H9 (cell line): ENCODE measurements at regions not wholly inside any gene's neighbourhood (a gene's known extent, or its start where the extent isn't known, plus 50 kb on each side); places are given as distances from the start of the nearest gene placed in this dataset.

Source experiments
- DNase-seq: peaks from one replicate; pipeline ENCODE4 v3.0.0-alpha.2; 2017
- H2AFZ ChIP-seq: one replicate; pipeline ENCODE4 v1.6.1; 2013; ENCODE audit warnings: mild to moderate bottlenecking, low read length, control low read depth, moderate library complexity
- H2AK5ac ChIP-seq: 2 replicates; pipeline ENCODE4 v1.6.1; 2013; ENCODE audit warnings: low read length, control low read depth, mixed read lengths; ENCODE audit not compliant: insufficient read length
- H2BK120ac ChIP-seq: one replicate; pipeline ENCODE4 v1.6.1; 2013; ENCODE audit warnings: low read depth, mild to moderate bottlenecking, low read length, control low read depth, inconsistent platforms; ENCODE audit not compliant: poor library complexity, severe bottlenecking
- H2BK12ac ChIP-seq: 2 replicates; pipeline ENCODE4 v1.6.1; 2013; ENCODE audit warnings: low read length, control low read depth, mixed read lengths, low read depth; ENCODE audit not compliant: insufficient read length
- H2BK15ac ChIP-seq: 2 replicates; pipeline ENCODE4 v1.6.1; 2013; ENCODE audit warnings: low read depth, low read length, control low read depth
- H2BK20ac ChIP-seq: one replicate; pipeline ENCODE4 v1.6.1; 2013; ENCODE audit warnings: low read depth, mild to moderate bottlenecking, low read length, control low read depth, inconsistent platforms; ENCODE audit not compliant: poor library complexity, severe bottlenecking
- H2BK5ac ChIP-seq: 2 replicates; pipeline ENCODE4 v1.6.1; 2013; ENCODE audit warnings: low read length, control low read depth, mixed read lengths; ENCODE audit not compliant: insufficient read length
- H3K14ac ChIP-seq: 2 replicates; pipeline ENCODE4 v1.6.1; 2013; ENCODE audit warnings: low read length, control low read depth; ENCODE audit not compliant: insufficient read depth
- H3K18ac ChIP-seq: 2 replicates; pipeline ENCODE4 v1.6.1; 2013; ENCODE audit warnings: low read depth, mild to moderate bottlenecking, mixed read lengths, low read length, control low read depth; ENCODE audit not compliant: insufficient read length
- H3K23ac ChIP-seq: 2 replicates; pipeline ENCODE4 v1.6.1; 2013; ENCODE audit warnings: low read length, control low read depth, mixed read lengths, low read depth; ENCODE audit not compliant: insufficient read length
- H3K23me2 ChIP-seq: 2 replicates; pipeline ENCODE4 v1.6.1; 2013; ENCODE audit warnings: low read depth, mild to moderate bottlenecking, mixed read lengths, low read length, control low read depth; ENCODE audit not compliant: insufficient read length, poor library complexity, severe bottlenecking
- H3K27ac ChIP-seq: 2 replicates; pipeline ENCODE4 v1.5.1; 2013; ENCODE audit warnings: low read length, control low read depth, mixed read lengths, low read depth; ENCODE audit not compliant: insufficient read length
- H3K27me3 ChIP-seq: 2 replicates; pipeline ENCODE4 v1.6.1; 2013; ENCODE audit warnings: low read length, control low read depth, inconsistent platforms; ENCODE audit not compliant: insufficient read depth
- H3K4ac ChIP-seq: 2 replicates; pipeline ENCODE4 v1.6.1; 2013; ENCODE audit warnings: low read depth, mild to moderate bottlenecking, control low read depth, inconsistent platforms, low read length, moderate library complexity
- H3K4me1 ChIP-seq: 2 replicates; pipeline ENCODE4 v1.6.1; 2013; ENCODE audit warnings: low read length, control low read depth, inconsistent platforms; ENCODE audit not compliant: insufficient read depth
- H3K4me2 ChIP-seq: 2 replicates; pipeline ENCODE4 v1.6.1; 2013; ENCODE audit warnings: low read length, control low read depth, mixed read lengths; ENCODE audit not compliant: insufficient read length, insufficient read depth
- H3K56ac ChIP-seq: 2 replicates; pipeline ENCODE4 v1.6.1; 2013; ENCODE audit warnings: low read depth, mild to moderate bottlenecking, mixed read lengths, low read length, control low read depth; ENCODE audit not compliant: insufficient read length
- H3K79me1 ChIP-seq: 2 replicates; pipeline ENCODE4 v1.6.1; 2013; ENCODE audit warnings: low read depth, mild to moderate bottlenecking, moderate library complexity, low read length, control low read depth, inconsistent platforms; ENCODE audit not compliant: insufficient read depth, poor library complexity, severe bottlenecking
- H3K79me2 ChIP-seq: 2 replicates; pipeline ENCODE4 v1.6.1; 2013; ENCODE audit warnings: low read length, control low read depth, inconsistent platforms; ENCODE audit not compliant: insufficient read depth
- H3K9ac ChIP-seq: 2 replicates; pipeline ENCODE4 v1.6.1; 2013; ENCODE audit warnings: low read length, control low read depth, mixed read lengths; ENCODE audit not compliant: insufficient read length; ENCODE audit errors: extremely low read depth
- H3K9me3 ChIP-seq: one replicate; pipeline ENCODE4 v1.6.1; 2013; ENCODE audit warnings: low read depth, low read length, inconsistent platforms; ENCODE audit not compliant: control insufficient read depth
- H3T11ph ChIP-seq: one replicate; pipeline ENCODE4 v1.6.1; 2013; ENCODE audit warnings: mild to moderate bottlenecking, low read length, control low read depth, inconsistent platforms
- H4K20me1 ChIP-seq: one replicate; pipeline ENCODE4 v1.6.1; 2013; ENCODE audit not compliant: control insufficient read depth, insufficient read length, insufficient read depth
- H4K5ac ChIP-seq: 2 replicates; pipeline ENCODE4 v1.6.1; 2013; ENCODE audit warnings: low read depth, mild to moderate bottlenecking, mixed read lengths, low read length, control low read depth; ENCODE audit not compliant: insufficient read length
- H4K8ac ChIP-seq: replicated peaks from 2 replicates; pipeline ENCODE4 v1.6.1; 2013; ENCODE audit warnings: low read length, control low read depth, mixed read lengths, low read depth; ENCODE audit not compliant: insufficient read length
- H4K91ac ChIP-seq: 2 replicates; pipeline ENCODE4 v1.6.1; 2013; ENCODE audit warnings: low read depth, mild to moderate bottlenecking, moderate library complexity, mixed read lengths, low read length, control low read depth; ENCODE audit not compliant: insufficient read length
- H3K27ac Mint-ChIP-seq, 3 experiments: 2 replicates in 2 of 3; 3 replicates in 1 of 3; pipeline ENCODE4 v1.8.0; 2020 to 2021; ENCODE audit warnings: mixed read lengths in 3 of 3, mild to moderate bottlenecking in 1 of 3, moderate library complexity in 1 of 3
- H3K27me3 Mint-ChIP-seq: 2 replicates; pipeline ENCODE4 v1.8.0; 2021; ENCODE audit warnings: low read depth, mild to moderate bottlenecking, moderate library complexity, mixed read lengths
- H3K36me3 Mint-ChIP-seq, 3 experiments: 2 replicates in 2 of 3; 3 replicates in 1 of 3; pipeline ENCODE4 v1.8.0; 2020 to 2021; ENCODE audit warnings: low read depth in 3 of 3, mixed read lengths in 3 of 3; ENCODE audit not compliant: insufficient read depth in 1 of 3
- H3K4me1 Mint-ChIP-seq, 2 experiments: 2 replicates each; pipeline ENCODE4 v1.8.0; 2020; ENCODE audit warnings: mixed read lengths in 2 of 2
- H3K4me3 Mint-ChIP-seq, 2 experiments: 2 replicates in 1 of 2; 3 replicates in 1 of 2; pipeline ENCODE4 v1.8.0; 2020 to 2021; ENCODE audit warnings: mild to moderate bottlenecking in 2 of 2, mixed read lengths in 2 of 2, moderate library complexity in 1 of 2
- H3K9me3 Mint-ChIP-seq, 2 experiments: 2 replicates in 1 of 2; 3 replicates in 1 of 2; pipeline ENCODE4 v1.8.0; 2020; ENCODE audit warnings: mild to moderate bottlenecking in 2 of 2, mixed read lengths in 2 of 2, moderate library complexity in 1 of 2
- CTCF ChIP-seq: fragments of 200-600 bp; sonication (generic); conservative IDR thresholded peaks from 3 replicates; pipeline ENCODE4 v1.8.0; 2021; ENCODE audit warnings: antibody characterized with exemption, mild to moderate bottlenecking
- WGBS: extraction: QIAGEN DNeasy Blood & Tissue Kit; methylation state at CpG from one replicate; pipeline ENCODE4 v1.1.7; 2013; ENCODE audit warnings: missing lambda C conversion rate, low lambda C conversion rate, mixed read lengths; ENCODE audit not compliant: insufficient read length; ENCODE audit errors: extremely low coverage; 5-methylcytosine and 5-hydroxymethylcytosine counted together

- H3K4me1 Mint-ChIP-seq, result peaks cover 0 to 3% of the 10 kb centered on the region in 2 experiments; a peak in 3 of 4 replicates
- H3K36me3 Mint-ChIP-seq, result no peaks in the 10 kb centered on the region
- Histone ChIP-seq H2BK15ac (no peak overlapping the region), H3K27me3 (no peaks in the 10 kb centered on the region), H2BK12ac (no peak overlapping the region), H3K9ac (no peak overlapping the region), H4K5ac (no peak overlapping the region), H3K56ac (no peak overlapping the region), H4K20me1 (no peaks in the 10 kb centered on the region), H2BK120ac (no peak overlapping the region), H3K18ac (no peak overlapping the region), H3K79me1 (no peaks in the 10 kb centered on the region), H2BK20ac (no peak overlapping the region), H2BK5ac (no peak overlapping the region), H3K9me3 (no peaks in the 10 kb centered on the region), H3K14ac (no peak overlapping the region), H3K79me2 (no peaks in the 10 kb centered on the region), H3K23me2 (no peaks in the 10 kb centered on the region), H3K27ac (no peak overlapping the region), H3T11ph (no peak overlapping the region), H4K8ac (no peak overlapping the region), H2AFZ (no peak overlapping the region), H4K91ac (no peak overlapping the region), H3K23ac (no peak overlapping the region), H2AK5ac (no peak overlapping the region), H3K4me2 (no peak overlapping the region), H3K4me1 (no peaks in the 10 kb centered on the region), H3K4ac (no peak overlapping the region)
- H3K27ac Mint-ChIP-seq, result no peak overlapping the region
- no peak for TF ChIP-seq CTCF
- H3K9me3 Mint-ChIP-seq, result no peaks in the 10 kb centered on the region
- H3K4me3 Mint-ChIP-seq, result no peak overlapping the region
- DNase-seq, result peak; percentile 14
- WGBS, result no CpG with 5 or more reads among the region's 6 CpGs
- peaks cover 6% of the 10 kb centered on the region for H3K27me3 Mint-ChIP-seq
Observed at GRCh38 chr5:171705036-171705435, 80.6 kb upstream of the SMIM23 start.
